ENCODE measurements at regions not wholly inside any gene's neighbourhood (a gene's known extent, or its start where the extent isn't known, plus 50 kb on each side); places are given as distances from the start of the nearest gene placed in this dataset.

DNA sequence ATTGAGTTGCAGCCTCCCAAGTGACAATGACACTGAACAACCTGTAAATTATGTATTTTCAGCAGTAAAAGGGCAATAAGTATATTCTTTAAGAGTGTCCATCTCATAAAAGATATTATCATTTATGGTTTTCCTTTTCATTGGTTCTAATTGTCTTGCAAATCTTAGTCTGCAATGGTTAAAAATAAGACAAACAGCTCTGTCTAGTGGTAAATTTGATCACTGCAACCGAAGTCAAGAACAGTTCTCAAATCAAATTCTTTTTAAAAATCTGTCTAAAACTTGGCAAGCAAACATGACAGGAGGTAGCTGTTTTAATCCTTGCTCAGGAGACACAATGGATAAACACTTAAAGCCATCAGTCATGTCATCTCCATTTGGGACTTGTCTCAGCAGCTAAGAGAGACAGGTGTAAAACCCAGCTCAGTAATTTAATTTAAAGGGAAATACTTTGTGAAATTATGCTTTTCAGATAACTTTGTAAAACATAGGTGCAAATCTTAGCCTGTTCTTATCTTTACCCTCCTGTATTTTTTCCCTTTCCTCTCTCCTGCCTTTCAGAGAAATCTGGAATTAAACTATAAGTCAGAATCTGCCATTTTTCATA lies 150.3 kb upstream of the ARHGEF26 start:
- TF ChIP-seq, protein P1, sequence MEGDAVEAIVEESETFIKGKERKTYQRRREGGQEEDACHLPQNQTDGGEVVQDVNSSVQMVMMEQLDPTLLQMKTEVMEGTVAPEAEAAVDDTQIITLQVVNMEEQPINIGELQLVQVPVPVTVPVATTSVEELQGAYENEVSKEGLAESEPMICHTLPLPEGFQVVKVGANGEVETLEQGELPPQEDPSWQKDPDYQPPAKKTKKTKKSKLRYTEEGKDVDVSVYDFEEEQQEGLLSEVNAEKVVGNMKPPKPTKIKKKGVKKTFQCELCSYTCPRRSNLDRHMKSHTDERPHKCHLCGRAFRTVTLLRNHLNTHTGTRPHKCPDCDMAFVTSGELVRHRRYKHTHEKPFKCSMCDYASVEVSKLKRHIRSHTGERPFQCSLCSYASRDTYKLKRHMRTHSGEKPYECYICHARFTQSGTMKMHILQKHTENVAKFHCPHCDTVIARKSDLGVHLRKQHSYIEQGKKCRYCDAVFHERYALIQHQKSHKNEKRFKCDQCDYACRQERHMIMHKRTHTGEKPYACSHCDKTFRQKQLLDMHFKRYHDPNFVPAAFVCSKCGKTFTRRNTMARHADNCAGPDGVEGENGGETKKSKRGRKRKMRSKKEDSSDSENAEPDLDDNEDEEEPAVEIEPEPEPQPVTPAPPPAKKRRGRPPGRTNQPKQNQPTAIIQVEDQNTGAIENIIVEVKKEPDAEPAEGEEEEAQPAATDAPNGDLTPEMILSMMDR (IDR thresholded peaks at IDR 0.05; ENCODE audit: low read depth, low read length, missing control alignments): peak; percentile 54
- no peak overlapping the region for H3K4me3 ChIP-seq (ENCODE audit: low read depth, low read length)
- no peak for DNase-seq (ENCODE audit: low read depth)

DNA sequence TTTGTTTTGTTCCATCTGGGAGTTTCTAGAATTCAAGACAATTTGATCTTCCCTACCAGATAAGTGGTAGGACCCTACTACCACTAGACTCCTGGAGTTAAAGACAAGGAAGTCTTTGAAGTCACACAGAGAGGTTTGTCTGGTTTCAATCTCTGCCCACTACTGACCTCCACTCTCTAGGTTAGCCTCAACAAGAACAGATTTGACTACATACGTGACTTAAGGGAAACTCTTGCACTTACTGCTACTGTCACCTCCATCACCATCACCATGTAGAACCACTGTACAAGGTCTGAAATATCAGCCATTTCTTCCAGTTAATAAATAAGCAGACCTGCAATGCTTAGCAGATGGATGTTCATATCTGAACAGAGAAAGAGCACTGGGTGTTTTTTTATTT lies 148.3 kb upstream of the ARHGEF26 start:
- no peak for DNase-seq (ENCODE audit: low read depth)
- TF ChIP-seq, protein P1 (IDR thresholded peaks at IDR 0.05; ENCODE audit: low read depth, low read length, missing control alignments): no peak
- no peak overlapping the region for H3K4me3 ChIP-seq (ENCODE audit: low read depth, low read length)

DNA sequence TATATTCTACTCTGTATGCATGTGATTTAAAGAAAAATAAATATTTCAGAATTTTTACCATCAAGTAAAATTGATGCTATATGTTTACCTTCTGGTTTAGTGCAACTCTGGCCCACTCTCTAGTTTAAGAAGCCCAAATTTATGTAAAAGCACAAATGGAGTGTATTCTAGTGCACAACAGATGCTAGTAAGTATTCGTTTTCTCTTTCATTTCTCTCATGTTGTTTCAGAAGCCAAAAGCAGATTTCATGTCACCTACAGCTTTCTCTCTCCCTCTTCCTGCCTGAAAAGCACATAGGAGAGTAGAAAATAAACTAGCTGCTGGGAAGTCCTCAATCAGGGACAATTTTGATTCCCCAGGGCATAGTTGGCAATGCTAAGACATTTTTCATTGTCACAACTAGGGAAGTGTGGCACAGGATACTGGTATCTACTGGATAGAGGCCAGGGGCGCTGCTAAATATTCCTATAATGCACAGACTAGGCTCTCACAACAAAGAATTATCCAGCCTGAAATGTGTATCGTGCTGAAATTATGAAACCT lies 147.4 kb upstream of the ARHGEF26 start:
- TF ChIP-seq, protein P1 (IDR thresholded peaks at IDR 0.05; ENCODE audit: low read depth, low read length, missing control alignments): no peak
- no peak for DNase-seq (ENCODE audit: low read depth)
- H3K4me3 ChIP-seq (ENCODE audit: low read depth, low read length): no peak overlapping the region

DNA sequence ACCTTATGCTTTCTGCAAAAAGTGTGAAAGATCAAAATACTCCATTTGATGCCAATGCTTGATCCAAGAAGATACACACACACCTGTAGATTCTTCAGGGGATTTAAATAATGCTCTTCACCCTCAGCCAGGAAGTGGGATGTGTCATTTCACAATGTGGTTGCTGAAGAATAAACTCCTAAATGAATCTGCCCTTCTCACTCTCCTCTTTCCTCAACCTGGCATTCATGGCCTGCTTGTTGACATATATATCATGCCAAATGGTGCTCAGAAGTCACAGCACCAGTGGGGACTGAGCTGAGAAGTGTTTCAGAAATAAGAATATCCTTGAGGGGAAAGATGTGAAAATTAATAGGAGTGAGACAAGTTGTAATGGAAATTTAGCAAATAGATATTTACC lies 146.6 kb upstream of the ARHGEF26 start:
- DNase-seq (ENCODE audit: low read depth): no peak
- TF ChIP-seq, protein P1 (IDR thresholded peaks at IDR 0.05; ENCODE audit: low read depth, low read length, missing control alignments): no peak
- H3K4me3 ChIP-seq (ENCODE audit: low read depth, low read length): no peak overlapping the region

DNA sequence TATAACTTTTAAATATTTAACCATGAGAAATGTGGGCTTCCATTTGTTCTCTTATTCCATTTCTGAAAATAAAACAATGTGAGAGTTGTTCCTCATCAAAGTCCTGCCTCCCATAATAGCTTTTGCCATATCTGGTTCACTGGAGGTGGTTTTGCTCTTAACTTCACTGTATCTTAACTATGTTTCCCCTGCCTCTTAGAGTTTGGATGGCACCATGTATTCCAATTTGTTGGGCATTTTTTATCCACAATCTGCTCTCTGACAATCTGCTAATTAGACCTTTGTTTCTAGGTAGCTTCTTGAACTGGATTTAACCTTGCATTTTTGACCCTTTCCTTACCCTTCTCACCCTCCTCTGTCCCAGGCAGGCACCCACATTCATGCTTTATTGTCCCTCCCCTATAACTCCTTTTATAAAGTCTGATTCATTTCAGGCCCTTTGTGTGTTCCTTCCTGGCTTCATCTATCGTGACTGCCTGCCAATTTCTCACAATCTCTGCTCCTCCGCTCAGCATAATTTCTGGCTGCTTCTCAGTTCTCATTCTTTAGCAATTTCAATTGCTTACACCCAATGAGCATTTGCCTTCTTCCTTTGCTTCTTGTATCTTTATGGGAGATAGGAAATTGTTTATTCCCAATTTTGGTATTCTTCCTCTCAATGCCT lies 144.2 kb upstream of the ARHGEF26 start:
- TF ChIP-seq, protein P1 (IDR thresholded peaks at IDR 0.05; ENCODE audit: low read depth, low read length, missing control alignments): no peak
- no peak overlapping the region for H3K4me3 ChIP-seq (ENCODE audit: low read depth, low read length)
- no peak for DNase-seq (ENCODE audit: low read depth)

DNA sequence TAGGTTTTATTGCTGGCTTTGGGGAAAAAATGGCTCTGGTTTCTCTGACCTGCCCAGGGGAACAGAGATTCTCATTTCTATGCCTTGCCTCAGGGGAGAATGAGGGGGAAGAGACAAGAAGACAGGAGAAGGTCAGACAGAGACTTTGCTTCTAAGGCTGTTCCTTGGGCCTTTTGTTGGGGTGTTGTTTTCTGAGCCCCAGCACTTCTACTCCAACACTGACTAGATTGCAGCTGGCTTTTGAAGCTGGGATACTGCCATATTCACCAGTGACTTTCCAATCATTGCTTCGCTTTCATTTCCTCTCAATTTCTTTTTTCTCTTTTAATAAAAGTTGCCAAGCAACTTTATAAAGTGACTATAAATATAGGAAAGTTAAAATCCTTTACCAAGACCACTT lies 143.2 kb upstream of the ARHGEF26 start:
- DNase-seq (ENCODE audit: low read depth): no peak
- no peak overlapping the region for H3K4me3 ChIP-seq (ENCODE audit: low read depth, low read length)
- TF ChIP-seq, protein P1 (IDR thresholded peaks at IDR 0.05; ENCODE audit: low read depth, low read length, missing control alignments): no peak
